ENCODE measurements at regions not wholly inside any gene's neighbourhood (a gene's known extent, or its start where the extent isn't known, plus 50 kb on each side); places are given as distances from the start of the nearest gene placed in this dataset.

DNA sequence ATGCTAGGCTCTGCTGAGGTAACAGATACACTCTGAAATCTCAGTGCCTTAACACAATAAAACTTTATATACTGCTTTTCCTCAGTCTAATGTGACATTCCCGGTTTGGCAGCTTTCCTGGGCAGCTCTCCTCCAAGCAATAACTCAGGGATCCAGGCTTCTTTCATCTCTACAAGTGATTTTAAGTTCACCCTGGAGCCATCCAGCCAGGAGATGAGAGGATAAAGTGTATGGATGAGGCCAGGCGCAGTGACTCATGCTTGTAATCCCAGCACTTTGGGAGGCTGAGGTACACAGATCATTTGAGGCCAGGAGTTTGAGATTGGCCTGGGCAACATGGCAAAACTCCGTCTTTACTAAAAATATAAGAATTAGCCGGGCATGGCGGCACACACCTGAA, 147.2 kb downstream of the UTP18 start (continued):
- no peak for TF ChIP-seq SP7 (tag by site-specific recombination; IDR thresholded peaks at IDR 0.05)
- no peak for TF ChIP-seq ZNF266 (tag by site-specific recombination; IDR thresholded peaks at IDR 0.05; ENCODE audit: low read depth)
- TF ChIP-seq ZNF19 (tag by site-specific recombination; IDR thresholded peaks at IDR 0.05; ENCODE audit: low read depth), result no peak
- TF ChIP-seq, protein P1, sequence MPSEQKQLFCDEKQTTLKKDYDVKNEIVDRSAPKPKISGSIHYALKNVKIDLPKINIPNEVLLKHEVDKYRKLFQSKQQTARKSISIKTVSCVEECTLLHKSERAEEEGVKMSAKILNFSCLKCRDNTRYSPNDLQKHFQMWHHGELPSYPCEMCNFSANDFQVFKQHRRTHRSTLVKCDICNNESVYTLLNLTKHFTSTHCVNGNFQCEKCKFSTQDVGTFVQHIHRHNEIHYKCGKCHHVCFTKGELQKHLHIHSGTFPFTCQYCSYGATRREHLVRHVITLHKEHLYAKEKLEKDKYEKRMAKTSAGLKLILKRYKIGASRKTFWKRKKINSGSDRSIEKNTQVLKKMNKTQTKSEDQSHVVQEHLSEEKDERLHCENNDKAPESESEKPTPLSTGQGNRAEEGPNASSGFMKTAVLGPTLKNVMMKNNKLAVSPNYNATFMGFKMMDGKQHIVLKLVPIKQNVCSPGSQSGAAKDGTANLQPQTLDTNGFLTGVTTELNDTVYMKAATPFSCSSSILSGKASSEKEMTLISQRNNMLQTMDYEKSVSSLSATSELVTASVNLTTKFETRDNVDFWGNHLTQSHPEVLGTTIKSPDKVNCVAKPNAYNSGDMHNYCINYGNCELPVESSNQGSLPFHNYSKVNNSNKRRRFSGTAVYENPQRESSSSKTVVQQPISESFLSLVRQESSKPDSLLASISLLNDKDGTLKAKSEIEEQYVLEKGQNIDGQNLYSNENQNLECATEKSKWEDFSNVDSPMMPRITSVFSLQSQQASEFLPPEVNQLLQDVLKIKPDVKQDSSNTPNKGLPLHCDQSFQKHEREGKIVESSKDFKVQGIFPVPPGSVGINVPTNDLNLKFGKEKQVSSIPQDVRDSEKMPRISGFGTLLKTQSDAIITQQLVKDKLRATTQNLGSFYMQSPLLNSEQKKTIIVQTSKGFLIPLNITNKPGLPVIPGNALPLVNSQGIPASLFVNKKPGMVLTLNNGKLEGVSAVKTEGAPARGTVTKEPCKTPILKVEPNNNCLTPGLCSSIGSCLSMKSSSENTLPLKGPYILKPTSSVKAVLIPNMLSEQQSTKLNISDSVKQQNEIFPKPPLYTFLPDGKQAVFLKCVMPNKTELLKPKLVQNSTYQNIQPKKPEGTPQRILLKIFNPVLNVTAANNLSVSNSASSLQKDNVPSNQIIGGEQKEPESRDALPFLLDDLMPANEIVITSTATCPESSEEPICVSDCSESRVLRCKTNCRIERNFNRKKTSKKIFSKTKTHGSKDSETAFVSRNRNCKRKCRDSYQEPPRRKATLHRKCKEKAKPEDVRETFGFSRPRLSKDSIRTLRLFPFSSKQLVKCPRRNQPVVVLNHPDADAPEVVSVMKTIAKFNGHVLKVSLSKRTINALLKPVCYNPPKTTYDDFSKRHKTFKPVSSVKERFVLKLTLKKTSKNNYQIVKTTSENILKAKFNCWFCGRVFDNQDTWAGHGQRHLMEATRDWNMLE (tag by site-specific recombination; conservative IDR thresholded peaks at IDR 0.05; ENCODE audit: low read depth), result no peak

DNA sequence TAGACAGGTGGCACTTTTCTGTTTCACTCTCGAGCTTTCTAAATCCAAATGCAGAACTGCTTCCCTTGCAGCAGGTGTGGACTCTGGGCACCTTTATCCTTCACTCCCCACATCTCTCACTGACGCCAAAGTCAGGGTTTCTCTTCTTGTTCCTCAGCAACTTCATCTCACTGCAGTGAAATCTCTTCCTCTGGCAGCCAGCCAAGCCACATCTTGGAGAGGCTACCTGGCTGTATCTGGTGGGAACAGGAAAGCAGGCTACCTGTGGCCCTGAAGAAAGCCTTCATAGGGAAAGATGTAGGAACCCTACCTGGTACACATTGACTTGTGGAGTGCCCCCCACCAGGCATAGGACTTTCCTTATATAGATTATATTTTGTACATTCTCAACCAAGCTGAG, 159.1 kb downstream of the UTP18 start:
- CTCF ChIA-PET, result interaction anchor here (1.9 kb wide), 1 partner anchor 42 kb away, joined by 6 read pairs; no protein-coding TSS in a partner anchor
- POLR2A ChIA-PET, result no interaction called here
- Histone ChIP-seq H3K36me3 (ENCODE audit: control insufficient read depth in 2 of 2, insufficient read depth in 1 of 2, low read length in 2 of 2) (no peaks in the 10 kb centered on the region), H3K4me1 (ENCODE audit: control insufficient read depth, insufficient read depth, low read length) (no peaks in the 10 kb centered on the region), H3K9me3 (ENCODE audit: control insufficient read depth, insufficient read depth, low read depth, low read length) (no peaks in the 10 kb centered on the region), H3K4me3 (ENCODE audit: low read depth, low read length) (no peak overlapping the region), H3K27ac (ENCODE audit: extremely low read depth, low read depth, low read length) (no peak overlapping the region)
- no peak for TF ChIP-seq SP2 (tag by site-specific recombination; IDR thresholded peaks at IDR 0.05)
- no peak for TF ChIP-seq ZFP3 (tag by site-specific recombination; IDR thresholded peaks at IDR 0.05; ENCODE audit: low read depth)
- no peak for TF ChIP-seq ZBTB1 (tag by site-specific recombination; IDR thresholded peaks at IDR 0.05)
- no peak for TF ChIP-seq ZNF510 (tag by site-specific recombination; IDR thresholded peaks at IDR 0.05; ENCODE audit: insufficient replicate concordance)

DNA sequence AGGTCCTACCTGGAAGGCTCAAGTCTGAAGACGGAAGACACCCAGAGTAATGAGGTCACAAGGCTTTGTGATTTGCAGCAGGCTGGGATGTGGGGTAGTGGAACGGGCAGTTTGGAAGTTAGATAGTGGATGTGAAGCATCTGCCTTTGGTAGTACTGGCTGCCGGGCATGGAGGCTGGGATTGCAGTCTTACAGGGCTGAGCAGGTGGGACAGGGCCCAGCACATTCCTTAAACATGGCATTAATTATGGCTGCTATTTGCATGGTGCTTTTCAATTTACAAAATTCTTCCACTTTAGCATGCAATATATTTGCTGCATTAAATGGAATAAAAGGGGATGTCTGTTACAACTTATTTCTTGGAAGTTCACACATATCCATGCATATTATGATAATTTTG, 161.2 kb downstream of the UTP18 start:
- no peaks in the 10 kb centered on the region for H3K36me3 ChIP-seq (ENCODE audit: control insufficient read depth in 2 of 2, insufficient read depth in 1 of 2, low read length in 2 of 2)
- no peak overlapping the region for H3K4me3 ChIP-seq (ENCODE audit: low read depth, low read length)
- no peaks in the 10 kb centered on the region for H3K9me3 ChIP-seq (ENCODE audit: control insufficient read depth, insufficient read depth, low read depth, low read length)
- no peak overlapping the region for H3K27ac ChIP-seq (ENCODE audit: extremely low read depth, low read depth, low read length)
- no peaks in the 10 kb centered on the region for H3K4me1 ChIP-seq (ENCODE audit: control insufficient read depth, insufficient read depth, low read length)
- ChIA-PET CTCF (no interaction called here), POLR2A (no interaction called here)
- TF ChIP-seq ZNF658 (tag by site-specific recombination; IDR thresholded peaks at IDR 0.05) (no peak), SCRT2 (tag by site-specific recombination; IDR thresholded peaks at IDR 0.05) (no peak), ZNF175 (tag by site-specific recombination; IDR thresholded peaks at IDR 0.05) (no peak), ZNF555 (tag by site-specific recombination; conservative IDR thresholded peaks at IDR 0.05) (no peak), ZNF768 (tag by site-specific recombination; IDR thresholded peaks at IDR 0.05) (no peak), PRDM1 (tag by site-specific recombination; IDR thresholded peaks at IDR 0.05) (no peak), ZNF548 (tag by site-specific recombination; IDR thresholded peaks at IDR 0.05) (no peak), ZNF155 (tag by site-specific recombination; IDR thresholded peaks at IDR 0.05) (no peak), EGR2 (tag by site-specific recombination; IDR thresholded peaks at IDR 0.05; ENCODE audit: low read depth) (no peak), OVOL3 (tag by site-specific recombination; IDR thresholded peaks at IDR 0.05) (no peak), ZNF776 (tag by site-specific recombination; IDR thresholded peaks at IDR 0.05; ENCODE audit: borderline replicate concordance) (no peak), ZNF837 (tag by site-specific recombination; IDR thresholded peaks at IDR 0.05) (no peak), ZNF121 (tag by site-specific recombination; IDR thresholded peaks at IDR 0.05) (no peak), ZNF48 (tag by site-specific recombination; IDR thresholded peaks at IDR 0.05) (no peak), ZNF426 (tag by site-specific recombination; IDR thresholded peaks at IDR 0.05) (no peak)
- TF ChIP-seq, protein P2, sequence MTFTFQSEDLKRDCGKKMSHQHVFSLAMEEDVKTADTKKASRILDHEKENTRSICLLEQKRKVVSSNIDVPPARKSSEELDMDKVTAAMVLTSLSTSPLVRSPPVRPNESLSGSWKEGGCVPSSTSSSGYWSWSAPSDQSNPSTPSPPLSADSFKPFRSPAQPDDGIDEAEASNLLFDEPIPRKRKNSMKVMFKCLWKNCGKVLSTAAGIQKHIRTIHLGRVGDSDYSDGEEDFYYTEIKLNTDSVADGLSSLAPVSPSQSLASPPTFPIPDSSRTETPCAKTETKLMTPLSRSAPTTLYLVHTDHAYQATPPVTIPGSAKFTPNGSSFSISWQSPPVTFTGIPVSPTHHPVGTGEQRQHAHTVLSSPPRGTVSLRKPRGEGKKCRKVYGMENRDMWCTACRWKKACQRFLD (tag by site-specific recombination; IDR thresholded peaks at IDR 0.05), result no peak
- TF ChIP-seq, protein P3, sequence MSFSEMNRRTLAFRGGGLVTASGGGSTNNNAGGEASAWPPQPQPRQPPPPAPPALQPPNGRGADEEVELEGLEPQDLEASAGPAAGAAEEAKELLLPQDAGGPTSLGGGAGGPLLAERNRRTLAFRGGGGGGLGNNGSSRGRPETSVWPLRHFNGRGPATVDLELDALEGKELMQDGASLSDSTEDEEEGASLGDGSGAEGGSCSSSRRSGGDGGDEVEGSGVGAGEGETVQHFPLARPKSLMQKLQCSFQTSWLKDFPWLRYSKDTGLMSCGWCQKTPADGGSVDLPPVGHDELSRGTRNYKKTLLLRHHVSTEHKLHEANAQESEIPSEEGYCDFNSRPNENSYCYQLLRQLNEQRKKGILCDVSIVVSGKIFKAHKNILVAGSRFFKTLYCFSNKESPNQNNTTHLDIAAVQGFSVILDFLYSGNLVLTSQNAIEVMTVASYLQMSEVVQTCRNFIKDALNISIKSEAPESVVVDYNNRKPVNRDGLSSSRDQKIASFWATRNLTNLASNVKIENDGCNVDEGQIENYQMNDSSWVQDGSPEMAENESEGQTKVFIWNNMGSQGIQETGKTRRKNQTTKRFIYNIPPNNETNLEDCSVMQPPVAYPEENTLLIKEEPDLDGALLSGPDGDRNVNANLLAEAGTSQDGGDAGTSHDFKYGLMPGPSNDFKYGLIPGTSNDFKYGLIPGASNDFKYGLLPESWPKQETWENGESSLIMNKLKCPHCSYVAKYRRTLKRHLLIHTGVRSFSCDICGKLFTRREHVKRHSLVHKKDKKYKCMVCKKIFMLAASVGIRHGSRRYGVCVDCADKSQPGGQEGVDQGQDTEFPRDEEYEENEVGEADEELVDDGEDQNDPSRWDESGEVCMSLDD (tag by site-specific recombination; IDR thresholded peaks at IDR 0.05), result no peak
- TF ChIP-seq, protein P4, sequence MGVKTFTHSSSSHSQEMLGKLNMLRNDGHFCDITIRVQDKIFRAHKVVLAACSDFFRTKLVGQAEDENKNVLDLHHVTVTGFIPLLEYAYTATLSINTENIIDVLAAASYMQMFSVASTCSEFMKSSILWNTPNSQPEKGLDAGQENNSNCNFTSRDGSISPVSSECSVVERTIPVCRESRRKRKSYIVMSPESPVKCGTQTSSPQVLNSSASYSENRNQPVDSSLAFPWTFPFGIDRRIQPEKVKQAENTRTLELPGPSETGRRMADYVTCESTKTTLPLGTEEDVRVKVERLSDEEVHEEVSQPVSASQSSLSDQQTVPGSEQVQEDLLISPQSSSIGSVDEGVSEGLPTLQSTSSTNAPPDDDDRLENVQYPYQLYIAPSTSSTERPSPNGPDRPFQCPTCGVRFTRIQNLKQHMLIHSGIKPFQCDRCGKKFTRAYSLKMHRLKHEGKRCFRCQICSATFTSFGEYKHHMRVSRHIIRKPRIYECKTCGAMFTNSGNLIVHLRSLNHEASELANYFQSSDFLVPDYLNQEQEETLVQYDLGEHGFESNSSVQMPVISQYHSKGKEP (tag by site-specific recombination; IDR thresholded peaks at IDR 0.05), result no peak
